ENCODE measurements at regions not wholly inside any gene's neighbourhood (a gene's known extent, or its start where the extent isn't known, plus 50 kb on each side); places are given as distances from the start of the nearest gene placed in this dataset.

DNA sequence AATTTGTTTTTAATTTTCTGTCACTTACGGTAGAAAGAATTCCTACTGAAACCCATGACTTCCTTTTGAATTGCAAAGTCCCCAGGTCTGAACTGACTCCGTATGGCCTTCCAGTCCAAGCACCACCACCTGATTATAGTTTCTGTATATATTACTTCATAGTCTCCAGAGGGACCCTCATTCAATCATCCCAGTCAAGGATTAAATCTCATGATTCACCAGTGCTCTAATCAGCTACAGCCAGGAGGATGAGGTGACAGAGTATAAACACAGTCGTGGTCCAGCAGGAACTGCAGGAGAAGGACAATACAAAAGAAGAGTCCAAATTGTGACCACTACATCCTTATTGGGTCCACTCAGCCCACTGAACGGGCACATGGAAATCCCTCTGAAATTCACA is 418.9 kb upstream of the C16orf82 start:
- H3K4me1 ChIP-seq: no peaks in the 10 kb centered on the region
- no peak for TF ChIP-seq CTCF (IDR thresholded peaks at IDR 0.05; ENCODE audit: low read depth, low read length)
- no peak overlapping the region for H3K4me3 ChIP-seq (ENCODE audit: low read depth, low read length)
- no peaks in the 10 kb centered on the region; the same call in 1 of the 2 replicates for H3K9me3 ChIP-seq
- no peak for DNase-seq
- no peaks in the 10 kb centered on the region for H3K27me3 ChIP-seq
- no peaks in the 10 kb centered on the region for H3K36me3 ChIP-seq

GRCh38 chr16:26648851-26649250 is 417.9 kb upstream of the C16orf82 start:
- no peak for TF ChIP-seq CTCF (IDR thresholded peaks at IDR 0.05; ENCODE audit: low read depth, low read length)
- H3K4me1 ChIP-seq: no peaks in the 10 kb centered on the region
- no peaks in the 10 kb centered on the region for H3K27me3 ChIP-seq
- H3K9me3 ChIP-seq: no peaks in the 10 kb centered on the region; the same call in 1 of the 2 replicates
- no peaks in the 10 kb centered on the region for H3K36me3 ChIP-seq
- no peak overlapping the region for H3K4me3 ChIP-seq (ENCODE audit: low read depth, low read length)
- no peak for DNase-seq

DNA sequence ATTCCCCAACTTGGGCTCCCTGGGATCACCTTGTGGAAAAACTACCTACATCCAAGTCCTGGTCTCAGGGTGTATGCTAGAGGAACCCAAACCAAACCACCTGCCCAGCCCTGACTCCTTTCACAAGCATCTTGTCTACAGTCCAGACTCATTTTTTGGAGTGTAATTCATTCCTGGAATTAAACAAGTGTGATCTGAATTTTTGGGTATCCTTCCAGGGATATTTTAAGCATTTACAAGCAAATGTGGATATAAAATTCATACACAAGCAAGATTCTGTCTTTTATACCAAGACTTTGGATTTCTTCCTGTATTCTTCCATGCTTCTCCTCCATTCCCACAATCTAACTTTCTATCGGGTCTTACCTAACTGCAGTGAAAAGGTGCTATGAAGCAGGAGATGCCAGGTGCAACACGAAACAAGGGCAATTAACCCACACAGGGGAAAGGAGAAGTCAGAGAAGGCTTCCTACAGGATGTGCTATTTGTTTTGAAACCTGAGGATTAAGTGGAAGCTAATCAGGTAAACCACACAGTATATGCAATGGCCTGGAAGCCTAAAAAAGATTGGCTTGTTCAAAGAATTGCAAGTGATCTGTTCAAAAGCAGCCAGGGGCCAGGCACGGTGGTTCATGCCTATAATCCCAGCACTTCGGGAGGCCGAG is 417.2 kb upstream of the C16orf82 start:
- H3K9me3 ChIP-seq: no peaks in the 10 kb centered on the region; the same call in 1 of the 2 replicates
- H3K4me1 ChIP-seq: no peaks in the 10 kb centered on the region
- H3K27me3 ChIP-seq: no peaks in the 10 kb centered on the region
- no peak for TF ChIP-seq CTCF (IDR thresholded peaks at IDR 0.05; ENCODE audit: low read depth, low read length)
- H3K36me3 ChIP-seq: no peaks in the 10 kb centered on the region
- DNase-seq: no peak
- no peak overlapping the region for H3K4me3 ChIP-seq (ENCODE audit: low read depth, low read length)

GRCh38 chr16:26651464-26651863 is 415.3 kb upstream of the C16orf82 start:
- Histone ChIP-seq H3K4me1 (no peaks in the 10 kb centered on the region), H3K27me3 (no peaks in the 10 kb centered on the region), H3K9me3 (no peaks in the 10 kb centered on the region), H3K4me3 (ENCODE audit: low read depth, low read length) (no peak overlapping the region), H3K36me3 (no peaks in the 10 kb centered on the region)
- no peak for DNase-seq
- TF ChIP-seq CTCF (IDR thresholded peaks at IDR 0.05; ENCODE audit: low read depth, low read length): no peak

DNA sequence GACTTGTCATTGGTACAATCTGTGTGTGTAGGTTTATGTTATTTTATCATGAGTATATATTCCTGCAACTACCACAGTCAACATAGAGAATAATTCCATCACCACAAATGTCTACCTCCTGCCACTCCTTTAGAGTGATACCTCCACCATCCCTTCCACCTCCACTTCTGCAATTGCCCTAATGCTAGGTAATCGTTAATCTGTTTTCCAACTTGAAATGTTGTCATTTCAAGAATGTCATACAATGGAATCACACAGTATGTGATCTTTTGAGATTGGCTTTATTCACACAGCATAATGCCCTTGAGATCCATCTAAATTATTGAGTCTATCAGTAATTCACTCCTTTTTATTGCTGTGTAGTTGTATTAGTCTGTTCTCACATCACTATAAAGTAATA is 414.8 kb upstream of the C16orf82 start:
- H3K27me3 ChIP-seq: no peaks in the 10 kb centered on the region
- H3K36me3 ChIP-seq: no peaks in the 10 kb centered on the region
- H3K9me3 ChIP-seq: no peaks in the 10 kb centered on the region
- no peak overlapping the region for H3K4me3 ChIP-seq (ENCODE audit: low read depth, low read length)
- no peak for TF ChIP-seq CTCF (IDR thresholded peaks at IDR 0.05; ENCODE audit: low read depth, low read length)
- no peak for DNase-seq
- H3K4me1 ChIP-seq: no peaks in the 10 kb centered on the region

GRCh38 chr16:26658486-26658885 is 408.2 kb upstream of the C16orf82 start:
- no peak overlapping the region for H3K4me3 ChIP-seq (ENCODE audit: low read depth, low read length)
- peaks cover 3% of the 10 kb centered on the region; the same call in 1 of the 2 replicates for H3K9me3 ChIP-seq
- no peak for TF ChIP-seq CTCF (IDR thresholded peaks at IDR 0.05; ENCODE audit: low read depth, low read length)

More at GRCh38 chr16:26658486-26658885, 408.2 kb upstream of the C16orf82 start:
- no peak for DNase-seq
- Histone ChIP-seq H3K4me1 (no peaks in the 10 kb centered on the region), H3K27me3 (no peaks in the 10 kb centered on the region), H3K36me3 (no peaks in the 10 kb centered on the region)
